SK-N-SH (cell line): ENCODE measurements at regions not wholly inside any gene's neighbourhood (a gene's known extent, or its start where the extent isn't known, plus 50 kb on each side); places are given as distances from the start of the nearest gene placed in this dataset.

ENCODE experiments used
- CTCF ChIP-seq: fragments of 200-600 bp; sonication (generic); IDR thresholded peaks from 2 replicates; pipeline ENCODE4 v1.6.1; 2017; ENCODE audit warnings: antibody characterized with exemption, mild to moderate bottlenecking, moderate library complexity
- EP300 ChIP-seq, 2 experiments: IDR thresholded peaks; 2 replicates each; pipeline versions ENCODE4 v1.4.0 to v1.6.1; 2012; ENCODE audit warnings: borderline replicate concordance in 1 of 2, low read depth in 1 of 2, low read length in 1 of 2
- GABPA ChIP-seq: IDR thresholded peaks from 2 replicates; pipeline ENCODE4 v1.4.0; 2012; ENCODE audit warnings: low read depth, mild to moderate bottlenecking
- JUND ChIP-seq: IDR thresholded peaks from 2 replicates; pipeline ENCODE4 v1.4.0; 2012
- NFIC ChIP-seq: IDR thresholded peaks from 2 replicates; pipeline ENCODE4 v1.4.0; 2012; ENCODE audit warnings: borderline replicate concordance
- POLR2AphosphoS5 ChIP-seq: IDR thresholded peaks from 2 replicates; pipeline ENCODE4 v1.6.1; 2012; ENCODE audit warnings: low read depth, low read length
- USF1 ChIP-seq: IDR thresholded peaks from 2 replicates; pipeline ENCODE4 v1.4.0; 2012; ENCODE audit warnings: low read depth, borderline replicate concordance
- YY1 ChIP-seq: IDR thresholded peaks from 2 replicates; pipeline ENCODE4 v1.4.0; 2012; ENCODE audit warnings: low read depth, mild to moderate bottlenecking
- TF ChIP-seq, protein P1 (sequence below): IDR thresholded peaks from 2 replicates; pipeline ENCODE4 v1.4.0; 2012; ENCODE audit warnings: low read depth

DNA sequence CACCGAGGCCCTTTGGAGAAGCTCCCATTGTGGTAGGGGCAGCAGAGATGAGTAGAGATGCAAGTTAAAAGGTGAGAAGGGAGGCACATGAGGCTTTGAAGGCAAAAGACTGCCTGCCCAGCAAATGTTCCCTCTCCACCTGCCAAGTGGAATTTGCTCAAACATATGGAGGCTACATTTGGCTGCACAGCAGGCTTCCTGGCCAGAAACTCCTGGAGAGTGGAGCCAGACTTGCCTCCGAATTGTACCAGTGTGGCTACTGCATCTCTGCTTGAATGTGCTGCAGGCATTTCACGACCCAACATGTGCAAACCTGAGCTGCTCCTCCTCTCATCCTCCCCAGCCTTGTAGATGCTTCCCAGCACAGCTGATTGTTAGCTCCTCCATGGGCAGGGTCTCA, 229.2 kb downstream of the ZNF621 start:
- TF ChIP-seq CTCF (no peak), NFIC (no peak), GABPA (no peak), USF1 (no peak), JUND (no peak), POLR2AphosphoS5 (no peak), YY1 (no peak), EP300 (IDR thresholded peaks at IDR 0.05; ENCODE audit: borderline replicate concordance in 1 of 2, low read depth in 1 of 2, low read length in 1 of 2) (no peak)
- TF ChIP-seq, protein P1, sequence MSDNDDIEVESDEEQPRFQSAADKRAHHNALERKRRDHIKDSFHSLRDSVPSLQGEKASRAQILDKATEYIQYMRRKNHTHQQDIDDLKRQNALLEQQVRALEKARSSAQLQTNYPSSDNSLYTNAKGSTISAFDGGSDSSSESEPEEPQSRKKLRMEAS: no peak
